GM12875 (cell line): ENCODE measurements at regions not wholly inside any gene's neighbourhood (a gene's known extent, or its start where the extent isn't known, plus 50 kb on each side); places are given as distances from the start of the nearest gene placed in this dataset.

ENCODE experiments used
- H3K4me3 ChIP-seq: one replicate; pipeline ENCODE4 v1.5.1; 2011; ENCODE audit warnings: low read depth, low read length, control low read depth
- CTCF ChIP-seq: IDR thresholded peaks from 2 replicates; pipeline ENCODE4 v1.5.1; 2011; ENCODE audit warnings: low read depth, mild to moderate bottlenecking, control low read depth, inconsistent platforms, low read length, moderate library complexity, borderline replicate concordance; ENCODE audit not compliant: insufficient read depth

DNA sequence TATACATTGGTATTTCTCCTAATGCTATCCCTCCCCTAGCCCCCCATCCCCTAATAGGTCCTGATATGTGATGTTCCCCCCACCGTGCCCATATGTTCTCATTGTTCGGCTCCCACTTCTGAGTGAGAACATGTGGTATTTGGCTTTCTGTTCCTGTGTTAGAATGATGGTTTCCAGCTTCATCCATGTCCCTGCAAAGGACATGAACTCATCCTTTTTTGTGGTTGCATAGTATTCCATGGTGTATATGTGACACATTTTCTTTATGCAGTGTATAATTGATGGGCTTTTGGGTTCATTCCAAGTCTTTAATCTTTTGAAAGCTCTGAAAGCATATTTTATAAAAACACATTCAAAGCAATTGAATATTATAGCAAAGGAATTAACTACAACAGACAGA, 1169.4 kb upstream of the ZEB2 start:
- H3K4me3 ChIP-seq: no peak overlapping the region
- TF ChIP-seq CTCF: no peak

GRCh38 chr2:145688156-145688555, 1168.2 kb upstream of the ZEB2 start:
- TF ChIP-seq CTCF: no peak

DNA sequence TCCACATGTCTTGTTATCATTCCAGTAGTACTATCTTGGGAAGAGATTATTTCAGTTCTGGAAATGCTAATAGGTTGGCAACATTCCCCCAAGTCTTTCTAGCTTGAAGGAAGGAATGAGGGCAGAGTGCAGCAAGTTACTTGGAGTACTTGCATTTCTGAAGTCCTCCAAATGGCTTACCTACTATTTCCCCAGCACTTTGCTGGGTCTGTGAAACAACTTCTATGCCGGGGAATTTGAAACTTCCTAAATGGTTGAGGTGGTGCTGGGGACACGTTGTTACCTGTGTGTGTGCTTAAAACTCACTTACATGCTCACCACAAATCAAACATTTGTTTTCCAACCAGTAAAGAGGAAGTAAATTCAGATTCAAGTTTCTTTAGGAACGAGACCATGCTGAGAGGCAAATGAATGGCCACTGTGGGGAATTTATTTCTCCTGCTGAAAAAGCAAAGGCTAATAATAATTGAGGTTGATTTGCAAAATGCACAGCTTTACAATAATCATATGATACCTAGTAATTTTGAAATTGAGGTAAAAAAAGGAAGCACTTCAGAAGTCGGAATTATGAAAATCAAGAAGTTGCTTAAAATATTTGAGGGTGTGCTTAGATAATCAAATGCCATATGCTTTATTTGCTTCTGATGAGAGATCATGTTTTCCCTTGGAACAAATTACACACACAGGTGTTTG, 1167.7 kb upstream of the ZEB2 start:
- TF ChIP-seq CTCF: no peak
- H3K4me3 ChIP-seq: no peak overlapping the region

More at GRCh38 chr2:145688156-145688555, 1168.2 kb upstream of the ZEB2 start:
- H3K4me3 ChIP-seq: no peak overlapping the region

- no peak for TF ChIP-seq CTCF
- no peak overlapping the region for H3K4me3 ChIP-seq
Observed at GRCh38 chr2:145685383-145686050, 1165.6 kb upstream of the ZEB2 start.

GRCh38 chr2:145682546-145683157, 1162.7 kb upstream of the ZEB2 start:
- no peak overlapping the region for H3K4me3 ChIP-seq
- no peak for TF ChIP-seq CTCF

DNA sequence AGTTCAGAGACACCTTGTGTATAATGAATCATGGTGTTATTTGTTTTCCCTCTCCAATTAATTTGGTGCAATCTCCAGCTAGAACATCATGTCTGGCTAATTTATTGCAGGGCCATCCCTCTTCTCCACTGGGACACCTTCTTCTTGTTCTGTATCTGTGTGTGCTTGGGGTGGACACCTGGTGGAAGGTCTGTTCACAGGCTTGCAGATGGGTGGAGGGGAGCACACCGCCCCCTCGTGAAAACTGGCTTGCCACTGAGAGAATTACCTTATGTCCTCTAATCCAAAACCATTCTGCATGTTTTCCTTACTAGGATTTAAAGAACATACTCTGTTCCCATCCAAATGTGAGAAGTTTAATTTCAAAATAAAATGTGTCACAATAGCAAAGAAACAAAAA, 1160.4 kb upstream of the ZEB2 start:
- no peak for TF ChIP-seq CTCF

More for the DNA sequence above, 1160.4 kb upstream of the ZEB2 start:
- H3K4me3 ChIP-seq: no peak overlapping the region
